IMR-90 (cell line): ENCODE measurements at regions not wholly inside any gene's neighbourhood (a gene's known extent, or its start where the extent isn't known, plus 50 kb on each side); places are given as distances from the start of the nearest gene placed in this dataset.

Source experiments
- CTCF ChIP-seq: conservative IDR thresholded peaks from 2 replicates; pipeline ENCODE4 v1.5.1; 2012; ENCODE audit warnings: mild to moderate bottlenecking, low read depth, low read length, improper control_type of control experiment
- POLR2A ChIP-seq: IDR thresholded peaks from 2 replicates; pipeline ENCODE4 v1.6.1; 2012; ENCODE audit warnings: mild to moderate bottlenecking, low read depth, low read length
- SMC3 ChIP-seq: fragments of 150-350 bp; IDR thresholded peaks from 2 replicates; pipeline ENCODE4 v1.6.1; 2016; ENCODE audit warnings: low read depth, mild to moderate bottlenecking, antibody characterized with exemption, low read length, moderate library complexity

GRCh38 chr9:103545260-103545659 lies 548.8 kb upstream of the SMC2 start:
- no peak for TF ChIP-seq POLR2A
- TF ChIP-seq CTCF: no peak
- no peak for TF ChIP-seq SMC3
